ENCODE measurements at regions not wholly inside any gene's neighbourhood (a gene's known extent, or its start where the extent isn't known, plus 50 kb on each side); places are given as distances from the start of the nearest gene placed in this dataset.

GRCh38 chr22:44366372-44367300 lies 53.9 kb upstream of the SHISAL1 start:
- DNase-seq: no peak

- no peak for DNase-seq
Measured at GRCh38 chr22:44365832-44366231, 53.1 kb upstream of the SHISAL1 start.

DNA sequence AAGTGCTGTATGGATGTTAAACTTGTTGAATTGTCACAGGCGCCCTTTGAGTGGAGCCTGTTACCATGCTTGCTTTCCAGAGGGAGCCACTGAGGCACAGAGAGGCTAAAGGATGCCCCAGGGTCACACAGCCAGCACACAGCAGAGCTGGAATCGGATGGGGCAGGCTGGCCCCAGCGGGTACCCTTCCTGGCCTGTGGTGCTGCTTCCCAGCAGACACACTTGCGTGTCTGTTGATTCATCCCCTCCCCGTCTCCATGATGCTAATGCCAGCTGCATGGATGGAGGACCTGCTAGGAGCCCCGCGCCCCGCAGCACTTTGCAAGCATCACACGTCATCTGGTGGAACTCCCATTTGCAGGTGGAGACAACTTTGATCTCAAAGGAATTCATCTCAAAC lies 52.4 kb upstream of the SHISAL1 start:
- no peak for DNase-seq

DNA sequence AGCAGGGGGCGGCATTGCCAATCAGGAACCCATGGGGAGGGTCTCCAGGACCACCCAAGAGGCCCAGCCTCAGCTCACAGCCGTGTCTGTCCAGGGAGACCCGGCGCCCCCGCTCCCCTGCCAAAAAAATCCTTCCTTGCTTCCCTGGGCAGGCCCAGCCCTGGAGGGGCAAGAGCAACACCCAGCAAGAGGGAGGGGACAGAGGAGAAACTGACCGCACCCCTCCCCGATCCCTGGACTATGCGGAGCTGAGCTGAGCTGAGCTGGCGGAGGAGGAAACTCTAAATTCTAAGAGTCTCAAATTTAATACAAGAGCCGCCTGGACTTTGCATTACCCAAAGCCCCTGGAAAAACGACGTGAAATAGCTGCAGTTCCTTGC lies 52.0 kb upstream of the SHISAL1 start:
- no peak for DNase-seq

- no peak for DNase-seq
Measured at GRCh38 chr22:44363980-44364750, 51.4 kb upstream of the SHISAL1 start.

DNA sequence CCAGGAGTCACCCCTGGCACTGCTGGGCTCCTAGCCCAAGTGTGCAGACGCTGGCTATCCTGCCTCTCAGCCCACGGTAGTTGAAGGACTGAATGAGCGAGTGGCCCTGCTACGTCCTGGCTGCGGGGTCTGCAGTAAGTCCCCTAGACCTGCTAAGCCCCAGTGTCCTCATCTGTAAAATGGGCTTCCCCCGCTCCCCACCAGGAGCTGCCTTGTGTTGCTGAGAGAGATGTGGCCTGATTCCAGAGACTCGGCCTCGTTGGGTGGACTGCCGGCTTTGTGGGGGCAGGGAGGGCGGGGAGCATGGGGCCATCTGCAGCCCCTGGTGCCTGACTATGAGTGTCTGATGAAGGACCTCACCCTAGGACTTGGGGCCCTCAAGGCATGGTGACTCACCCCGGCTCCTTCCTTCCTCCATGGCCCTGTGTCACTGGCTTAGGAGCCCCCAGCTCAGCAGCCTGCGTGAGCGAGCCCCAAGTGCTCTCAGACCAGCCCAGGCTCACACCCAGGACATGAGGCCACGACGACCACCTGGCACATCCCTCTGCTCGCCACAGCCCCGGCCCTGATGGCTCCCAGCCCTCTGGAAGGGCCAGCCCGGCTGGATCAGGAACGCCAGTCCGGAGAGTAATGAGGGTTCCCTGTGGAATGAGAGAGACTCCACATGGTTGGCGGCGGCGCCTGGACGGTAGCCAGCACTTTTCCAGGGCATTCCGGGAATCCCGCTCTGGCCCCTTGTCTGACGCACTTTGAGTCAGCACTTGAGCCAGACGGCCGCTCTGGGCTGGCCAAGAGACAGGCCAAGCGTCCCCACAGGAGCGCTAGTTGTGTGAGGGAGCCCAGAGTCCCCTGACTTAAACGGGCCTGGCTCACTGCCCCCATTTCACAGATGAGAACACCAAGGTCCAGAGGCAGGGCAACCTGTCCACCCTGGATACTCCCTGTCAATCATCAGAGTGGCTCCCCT lies 50.5 kb upstream of the SHISAL1 start:
- DNase-seq: no peak

GRCh38 chr22:44362249-44363012 lies 49.7 kb upstream of the SHISAL1 start:
- DNase-seq: no peak

Measured in NCI-H1694 treated with DMSO at 0.1 percent for 48 hours (cell line).